T-helper 1 cell (primary cell): ENCODE measurements at regions not wholly inside any gene's neighbourhood (a gene's known extent, or its start where the extent isn't known, plus 50 kb on each side); places are given as distances from the start of the nearest gene placed in this dataset.
"Not testable (repeated sequence)": the region's sequence is repeated elsewhere in the genome, so short reads cannot be mapped to it uniquely, and the experiment has no call there.

Experiments
- DNase-seq, 5 donors: peaks; one replicate each; pipeline ENCODE4 v3.0.0-alpha.2; 2012 to 2020

GRCh38 chr5:87598460-87598859 lies 185.7 kb upstream of the CCNH start:
- no peak for DNase-seq

GRCh38 chr5:87594566-87594965 lies 181.8 kb upstream of the CCNH start:
- DNase-seq = no peak

- no peak for DNase-seq
These were observed 176.9 kb upstream of the CCNH start for GRCh38 chr5:87589587-87589986.

- no peak for DNase-seq
These were observed 175.6 kb upstream of the CCNH start for GRCh38 chr5:87588316-87588715.

- not testable (repeated sequence) for DNase-seq
These were observed 171.0 kb upstream of the CCNH start for GRCh38 chr5:87583704-87584103.

- no peak for DNase-seq
These were observed 169.4 kb upstream of the CCNH start for GRCh38 chr5:87582149-87582548.

- no peak for DNase-seq
These were observed 168.9 kb upstream of the CCNH start for GRCh38 chr5:87581661-87582060.

GRCh38 chr5:87579678-87580077 lies 166.9 kb upstream of the CCNH start:
- no peak for DNase-seq

GRCh38 chr5:87576867-87577266 lies 164.1 kb upstream of the CCNH start:
- DNase-seq = no peak

GRCh38 chr5:87576306-87576705 lies 163.6 kb upstream of the CCNH start:
- DNase-seq = not testable (repeated sequence)

- DNase-seq = no peak
These were observed 161.4 kb upstream of the CCNH start for GRCh38 chr5:87574106-87574505.

- DNase-seq = no peak
These were observed 159.9 kb upstream of the CCNH start for GRCh38 chr5:87572611-87573010.

GRCh38 chr5:87572090-87572489 lies 159.4 kb upstream of the CCNH start:
- DNase-seq = no peak

GRCh38 chr5:87570366-87570765 lies 157.6 kb upstream of the CCNH start:
- DNase-seq = no peak

- DNase-seq = no peak
These were observed 149.3 kb upstream of the CCNH start for GRCh38 chr5:87562068-87562467.

GRCh38 chr5:87560528-87560927 lies 147.8 kb upstream of the CCNH start:
- DNase-seq = no peak

GRCh38 chr5:87551911-87552310 lies 139.2 kb upstream of the CCNH start:
- DNase-seq = no peak

GRCh38 chr5:87541676-87542075 lies 128.9 kb upstream of the CCNH start:
- no peak for DNase-seq

- DNase-seq = no peak
These were observed 128.3 kb upstream of the CCNH start for GRCh38 chr5:87541033-87541432.

- no peak for DNase-seq
These were observed 127.1 kb upstream of the CCNH start for GRCh38 chr5:87539839-87540238.

- DNase-seq = no peak
These were observed 123.6 kb upstream of the CCNH start for GRCh38 chr5:87536365-87536764.

GRCh38 chr5:87535706-87536105 lies 123.0 kb upstream of the CCNH start:
- no peak for DNase-seq

GRCh38 chr5:87529486-87530076 lies 116.9 kb upstream of the CCNH start:
- no peak for DNase-seq

- DNase-seq = no peak
These were observed 113.4 kb upstream of the CCNH start for GRCh38 chr5:87526131-87526530.

GRCh38 chr5:87524217-87524616 lies 111.5 kb upstream of the CCNH start:
- DNase-seq = no peak

- not testable (repeated sequence) for DNase-seq
These were observed 99.0 kb upstream of the CCNH start for GRCh38 chr5:87511778-87512177.
